Skeletal muscle cell (primary cell): ENCODE measurements at regions not wholly inside any gene's neighbourhood (a gene's known extent, or its start where the extent isn't known, plus 50 kb on each side); places are given as distances from the start of the nearest gene placed in this dataset.

ENCODE experiments used
- DNase-seq: peaks from one replicate; pipeline ENCODE4 v3.0.0-alpha.2; 2010; ENCODE audit warnings: low read depth
- H3K4me3 ChIP-seq: 2 replicates; pipeline ENCODE4 v1.5.1; 2011; ENCODE audit warnings: low read depth, mild to moderate bottlenecking, control low read depth, low read length, moderate library complexity

GRCh38 chr5:115384587-115385375, 88.3 kb upstream of the CCDC112 start:
- no peak overlapping the region for H3K4me3 ChIP-seq
- DNase-seq: no peak

GRCh38 chr5:115382989-115383388, 86.5 kb upstream of the CCDC112 start:
- H3K4me3 ChIP-seq: no peak overlapping the region
- no peak for DNase-seq

GRCh38 chr5:115381911-115382662, 85.6 kb upstream of the CCDC112 start:
- H3K4me3 ChIP-seq: no peak overlapping the region
- DNase-seq: no peak

- H3K4me3 ChIP-seq: no peak overlapping the region
- no peak for DNase-seq
Measured at GRCh38 chr5:115379622-115380344, 83.3 kb upstream of the CCDC112 start.

GRCh38 chr5:115378754-115379153, 82.3 kb upstream of the CCDC112 start:
- DNase-seq: no peak
- H3K4me3 ChIP-seq: no peak overlapping the region

- DNase-seq: peak; percentile 85
- no peak overlapping the region for H3K4me3 ChIP-seq
Measured at GRCh38 chr5:115377468-115378217, 81.2 kb upstream of the CCDC112 start.

GRCh38 chr5:115375893-115376292, 79.4 kb upstream of the CCDC112 start:
- DNase-seq: no peak
- no peak overlapping the region for H3K4me3 ChIP-seq

- no peak overlapping the region for H3K4me3 ChIP-seq
- DNase-seq: no peak
Measured at GRCh38 chr5:115374057-115374775, 77.8 kb upstream of the CCDC112 start.

- no peak overlapping the region for H3K4me3 ChIP-seq
- DNase-seq: no peak
Measured at GRCh38 chr5:115372146-115372545, 75.7 kb upstream of the CCDC112 start.

- DNase-seq: no peak
- H3K4me3 ChIP-seq: no peak overlapping the region
Measured at GRCh38 chr5:115369430-115370144, 73.1 kb upstream of the CCDC112 start.

- DNase-seq: peak; percentile 88
Measured at GRCh38 chr5:115366223-115366622, 69.8 kb upstream of the CCDC112 start.

GRCh38 chr5:115363879-115364278, 67.4 kb upstream of the CCDC112 start:
- H3K4me3 ChIP-seq: no peak overlapping the region

More at GRCh38 chr5:115366223-115366622, 69.8 kb upstream of the CCDC112 start:
- no peak overlapping the region for H3K4me3 ChIP-seq

GRCh38 chr5:115360046-115360685, 63.7 kb upstream of the CCDC112 start:
- no peak overlapping the region for H3K4me3 ChIP-seq
- DNase-seq: no peak

More at GRCh38 chr5:115363879-115364278, 67.4 kb upstream of the CCDC112 start:
- no peak for DNase-seq

- no peak overlapping the region for H3K4me3 ChIP-seq
- no peak for DNase-seq
Measured at GRCh38 chr5:115355767-115356381, 59.4 kb upstream of the CCDC112 start.

- DNase-seq: no peak
- H3K4me3 ChIP-seq: no peak overlapping the region
Measured at GRCh38 chr5:115355095-115355494, 58.6 kb upstream of the CCDC112 start.

- no peak overlapping the region for H3K4me3 ChIP-seq
- no peak for DNase-seq
Measured at GRCh38 chr5:115354246-115354645, 57.8 kb upstream of the CCDC112 start.

- no peak overlapping the region for H3K4me3 ChIP-seq
- no peak for DNase-seq
Measured at GRCh38 chr5:115352571-115352970, 56.1 kb upstream of the CCDC112 start.
